Endothelial cell of umbilical vein (primary cell): ENCODE measurements at regions not wholly inside any gene's neighbourhood (a gene's known extent, or its start where the extent isn't known, plus 50 kb on each side); places are given as distances from the start of the nearest gene placed in this dataset.

ENCODE experiments used
- BruUV-seq: library from RNA; stranded (reverse); fragments of 400-500 nt; replicated peaks from 2 replicates; lab custom pipeline; 2021; lab: Mats Ljungman, UMichigan
- CTCF ChIA-PET: fragments of 300-600, 350-600 bp; sonication (Branson Sonifier 250); formaldehyde crosslinking; loops from one replicate; lab custom pipeline; 2021; ENCODE audit warnings: antibody characterized with exemption, inconsistent platforms; lab: Charles Lee
- POLR2A ChIA-PET: fragments of 300-600, 350-600 bp; sonication (Branson Sonifier 250); formaldehyde crosslinking; loops from one replicate; lab custom pipeline; 2021; ENCODE audit warnings: antibody characterized with exemption, inconsistent platforms; lab: Charles Lee
- DNase-seq: peaks from one replicate; pipeline ENCODE4 v3.0.0-alpha.2; 2011; ENCODE audit warnings: low read depth, low spot score
- FAIRE-seq: peaks from 2 replicates; lab custom pipeline; 2011; peaks lifted over from hg19 to GRCh38; lab: Jason Lieb, UNC
- H2AFZ ChIP-seq: 2 replicates; pipeline ENCODE4 v1.6.0; 2012; ENCODE audit warnings: low read depth, low read length, control low read depth, inconsistent platforms
- H3K27ac ChIP-seq: 2 replicates; pipeline ENCODE4 v1.5.1; 2011; ENCODE audit warnings: low read depth, mild to moderate bottlenecking, control low read depth, low read length, moderate library complexity; ENCODE audit not compliant: insufficient read depth
- H3K27me3 ChIP-seq, 2 experiments: 2 replicates each; pipeline versions ENCODE4 v1.6.0 to v1.6.1; 2011; ENCODE audit warnings: low read length in 2 of 2, mixed read lengths in 1 of 2; ENCODE audit not compliant: control insufficient read depth in 2 of 2, insufficient read depth in 2 of 2
- H3K36me3 ChIP-seq, 2 experiments: 2 replicates in 1 of 2; 3 replicates in 1 of 2; pipeline ENCODE4 v1.5.1; 2011; ENCODE audit warnings: low read length in 2 of 2, mild to moderate bottlenecking in 1 of 2, moderate library complexity in 1 of 2; ENCODE audit not compliant: control insufficient read depth in 2 of 2, insufficient read depth in 2 of 2; ENCODE audit errors: extremely low read depth in 1 of 2
- H3K4me1 ChIP-seq: 3 replicates; pipeline ENCODE4 v1.5.1; 2011; ENCODE audit warnings: mild to moderate bottlenecking, low read length; ENCODE audit not compliant: control insufficient read depth, insufficient read depth; ENCODE audit errors: extremely low read depth
- H3K4me2 ChIP-seq: 2 replicates; pipeline ENCODE4 v1.6.1; 2011; ENCODE audit warnings: low read length, control low read depth, mixed read lengths; ENCODE audit not compliant: insufficient read depth
- H3K4me3 ChIP-seq, 3 experiments: fragments of 200-600 bp in 1 of 3; sonication (generic), shearing (Covaris generic) in 1 of 3; replicated peaks in 1 of 3; 2 replicates each; pipeline ENCODE4 v1.5.1; 2011 to 2016; ENCODE audit warnings: control low read depth in 3 of 3, low read length in 3 of 3, mild to moderate bottlenecking in 2 of 3, inconsistent platforms in 1 of 3, low read depth in 1 of 3, moderate library complexity in 1 of 3; ENCODE audit not compliant: insufficient read depth in 1 of 3
- H3K79me2 ChIP-seq: 2 replicates; pipeline ENCODE4 v1.6.0; 2012; ENCODE audit warnings: low read length, inconsistent platforms; ENCODE audit not compliant: control insufficient read depth, insufficient read depth
- H3K9ac ChIP-seq: replicated peaks from 2 replicates; pipeline ENCODE3; 2011; ENCODE audit warnings: low read length, control low read depth; ENCODE audit not compliant: insufficient read depth; ENCODE audit errors: extremely low read depth
- H3K9me1 ChIP-seq: replicated peaks from 3 replicates; pipeline ENCODE4 v1.6.0; 2011; ENCODE audit warnings: mild to moderate bottlenecking, low read length; ENCODE audit not compliant: control insufficient read depth, insufficient read depth; ENCODE audit errors: extremely low read depth
- H3K9me3 ChIP-seq: replicated peaks from 2 replicates; pipeline ENCODE4 v1.5.1; 2012; ENCODE audit warnings: low read length, inconsistent platforms; ENCODE audit not compliant: control insufficient read depth, insufficient read depth
- H4K20me1 ChIP-seq: replicated peaks from 2 replicates; pipeline ENCODE3; 2011; ENCODE audit warnings: mild to moderate bottlenecking, low read length; ENCODE audit not compliant: control insufficient read depth, insufficient read depth; ENCODE audit errors: extremely low read depth
- CTCF ChIP-seq, 2 donors: IDR thresholded peaks; 1 replicate in 1 of 2; 2 replicates in 1 of 2; pipeline ENCODE4 v1.5.1; 2011; ENCODE audit warnings: low read length in 2 of 2, mild to moderate bottlenecking in 2 of 2, moderate library complexity in 2 of 2, control low read depth in 1 of 2, inconsistent platforms in 1 of 2, low read depth in 1 of 2; ENCODE audit not compliant: insufficient read depth in 1 of 2; ENCODE audit errors: extremely low read depth in 1 of 2
- EZH2 ChIP-seq: IDR thresholded peaks from 2 replicates; pipeline ENCODE4 v1.6.1; 2012; ENCODE audit warnings: borderline replicate concordance, low read depth, mild to moderate bottlenecking, moderate library complexity, low read length, inconsistent platforms; ENCODE audit not compliant: severe bottlenecking
- FOS ChIP-seq: IDR thresholded peaks from 2 replicates; pipeline ENCODE4 v1.6.1; 2011; ENCODE audit warnings: mild to moderate bottlenecking, low read length, moderate library complexity, borderline replicate concordance; ENCODE audit not compliant: insufficient read depth
- GATA2 ChIP-seq: IDR thresholded peaks from 2 replicates; pipeline ENCODE4 v1.7.0; 2011; ENCODE audit warnings: low read depth, mild to moderate bottlenecking, moderate library complexity, mixed read lengths, low read length; ENCODE audit not compliant: insufficient read length, insufficient read depth
- JUN ChIP-seq: IDR thresholded peaks from 2 replicates; pipeline ENCODE4 v1.6.1; 2011; ENCODE audit warnings: borderline replicate concordance, low read depth; ENCODE audit not compliant: insufficient read length, insufficient read depth
- MAX ChIP-seq: IDR thresholded peaks from 2 replicates; pipeline ENCODE4 v1.6.1; 2011; ENCODE audit not compliant: insufficient read depth, insufficient read length
- MYC ChIP-seq: IDR thresholded peaks from one replicate; pipeline ENCODE4 v1.6.1; 2011; ENCODE audit warnings: mild to moderate bottlenecking, low read depth, low read length
- POLR2A ChIP-seq: IDR thresholded peaks from 2 replicates; pipeline ENCODE4 v1.6.1; 2012; ENCODE audit warnings: low read depth, mild to moderate bottlenecking, control low read depth, low read length
- POLR2AphosphoS5 ChIP-seq: IDR thresholded peaks from 2 replicates; pipeline ENCODE4 v1.6.1; 2012; ENCODE audit warnings: low read depth, mild to moderate bottlenecking, control low read depth, low read length, moderate library complexity; ENCODE audit not compliant: insufficient read depth
- dilution Hi-C: fragments of 300-500 bp; cut with MboI; formaldehyde crosslinking; loops from one replicate; pipeline ENCODE4 v1.15.0; 2019; ENCODE audit warnings: low sequenced_read_pairs; ENCODE audit not compliant: extremely low pct_ligation_motif_present
- intact Hi-C: fragments of 100-400 bp; cut with micrococcal nuclease; formaldehyde crosslinking; loops from one replicate; pipeline ENCODE4 v1.10.0; 2022

GRCh38 chr6:14460556-14460955 lies 343.0 kb downstream of the CD83 start:
- no peak overlapping the region for H3K9ac ChIP-seq
- no TSS peak for BruUV-seq
- H3K9me1 ChIP-seq = no peaks in the 10 kb centered on the region
- TF ChIP-seq POLR2AphosphoS5 (no peak), POLR2A (no peak), CTCF (IDR thresholded peaks at IDR 0.05; ENCODE audit: extremely low read depth in 1 of 2, insufficient read depth in 1 of 2, low read depth in 1 of 2, low read length in 2 of 2) (no peak), FOS (no peak), EZH2 (no peak), MYC (no peak), GATA2 (no peak), JUN (no peak), MAX (no peak)
- CTCF ChIA-PET = no interaction called here
- H3K36me3 ChIP-seq = no peaks in the 10 kb centered on the region
- no peaks in the 10 kb centered on the region for H3K79me2 ChIP-seq
- H3K4me2 ChIP-seq = no peak overlapping the region
- no peaks in the 10 kb centered on the region for H3K27me3 ChIP-seq
- H2AFZ ChIP-seq = no peak overlapping the region
- dilution Hi-C loops = no loop called here
- H3K4me1 ChIP-seq = no peaks in the 10 kb centered on the region
- FAIRE-seq (no peak), DNase-seq (no peak)
- H3K27ac ChIP-seq = no peak overlapping the region
- H3K9me3 ChIP-seq = peaks cover 2% of the 10 kb centered on the region
- H4K20me1 ChIP-seq = no peaks in the 10 kb centered on the region
- intact Hi-C loops = no loop called here
- no peak overlapping the region for H3K4me3 ChIP-seq
- POLR2A ChIA-PET = no interaction called here
